Parathyroid adenoma (tissue), 2 donors: ENCODE measurements at regions not wholly inside any gene's neighbourhood (a gene's known extent, or its start where the extent isn't known, plus 50 kb on each side); places are given as distances from the start of the nearest gene placed in this dataset.

Experiments
- H2AFZ ChIP-seq: fragments of 300-600 bp; sonication (generic); one replicate; pipeline ENCODE4 v1.7.0; 2017; ENCODE audit warnings: antibody characterized with exemption, mild to moderate bottlenecking
- H3K27ac ChIP-seq: fragments of 300-600 bp; sonication (generic); one replicate; pipeline ENCODE4 v1.7.0; 2017
- H3K27me3 ChIP-seq: fragments of 300-600 bp; sonication (generic); one replicate; pipeline ENCODE4 v1.7.0; 2017; ENCODE audit warnings: low read length; ENCODE audit not compliant: control insufficient read depth, insufficient read depth
- H3K36me3 ChIP-seq: fragments of 300-600 bp; sonication (generic); one replicate; pipeline ENCODE4 v1.7.0; 2017; ENCODE audit warnings: low read length; ENCODE audit not compliant: control insufficient read depth, insufficient read depth
- H3K4me1 ChIP-seq: fragments of 300-600 bp; sonication (generic); one replicate; pipeline ENCODE4 v1.7.0; 2017; ENCODE audit warnings: control low read depth
- H3K4me2 ChIP-seq: fragments of 300-600 bp; sonication (generic); one replicate; pipeline ENCODE4 v1.7.0; 2017; ENCODE audit warnings: low read length
- H3K4me3 ChIP-seq: fragments of 300-600 bp; sonication (generic); one replicate; pipeline ENCODE4 v1.7.0; 2017; ENCODE audit warnings: low read depth, low read length
- H3K79me2 ChIP-seq: fragments of 300-600 bp; sonication (generic); one replicate; pipeline ENCODE4 v1.7.0; 2017; ENCODE audit warnings: control low read depth
- H3K9ac ChIP-seq: fragments of 300-600 bp; sonication (generic); one replicate; pipeline ENCODE4 v1.7.0; 2017; ENCODE audit warnings: mild to moderate bottlenecking
- H3K9me3 ChIP-seq: fragments of 300-600 bp; sonication (generic); one replicate; pipeline ENCODE4 v1.7.0; 2017; ENCODE audit warnings: low read length; ENCODE audit not compliant: control insufficient read depth
- TF ChIP-seq, protein P1 (sequence below): fragments of 300-600 bp; sonication (generic); IDR thresholded peaks from one replicate; pipeline ENCODE4 v1.7.0; 2017; ENCODE audit warnings: antibody characterized with exemption, mild to moderate bottlenecking
- donor health status: primary hyperparathyroidism.

GRCh38 chr5:164470312-164470711, 964.9 kb downstream of the MAT2B start:
- H3K9me3 ChIP-seq, result no peaks in the 10 kb centered on the region
- no peaks in the 10 kb centered on the region for H3K27me3 ChIP-seq
- no peak overlapping the region for H2AFZ ChIP-seq
- H3K79me2 ChIP-seq, result no peaks in the 10 kb centered on the region
- no peak overlapping the region for H3K4me2 ChIP-seq
- no peaks in the 10 kb centered on the region for H3K4me1 ChIP-seq
- H3K4me3 ChIP-seq, result no peak overlapping the region
- H3K9ac ChIP-seq, result no peak overlapping the region
- TF ChIP-seq, protein P1, sequence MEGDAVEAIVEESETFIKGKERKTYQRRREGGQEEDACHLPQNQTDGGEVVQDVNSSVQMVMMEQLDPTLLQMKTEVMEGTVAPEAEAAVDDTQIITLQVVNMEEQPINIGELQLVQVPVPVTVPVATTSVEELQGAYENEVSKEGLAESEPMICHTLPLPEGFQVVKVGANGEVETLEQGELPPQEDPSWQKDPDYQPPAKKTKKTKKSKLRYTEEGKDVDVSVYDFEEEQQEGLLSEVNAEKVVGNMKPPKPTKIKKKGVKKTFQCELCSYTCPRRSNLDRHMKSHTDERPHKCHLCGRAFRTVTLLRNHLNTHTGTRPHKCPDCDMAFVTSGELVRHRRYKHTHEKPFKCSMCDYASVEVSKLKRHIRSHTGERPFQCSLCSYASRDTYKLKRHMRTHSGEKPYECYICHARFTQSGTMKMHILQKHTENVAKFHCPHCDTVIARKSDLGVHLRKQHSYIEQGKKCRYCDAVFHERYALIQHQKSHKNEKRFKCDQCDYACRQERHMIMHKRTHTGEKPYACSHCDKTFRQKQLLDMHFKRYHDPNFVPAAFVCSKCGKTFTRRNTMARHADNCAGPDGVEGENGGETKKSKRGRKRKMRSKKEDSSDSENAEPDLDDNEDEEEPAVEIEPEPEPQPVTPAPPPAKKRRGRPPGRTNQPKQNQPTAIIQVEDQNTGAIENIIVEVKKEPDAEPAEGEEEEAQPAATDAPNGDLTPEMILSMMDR, result no peak
- no peak overlapping the region for H3K27ac ChIP-seq
- no peaks in the 10 kb centered on the region for H3K36me3 ChIP-seq

DNA sequence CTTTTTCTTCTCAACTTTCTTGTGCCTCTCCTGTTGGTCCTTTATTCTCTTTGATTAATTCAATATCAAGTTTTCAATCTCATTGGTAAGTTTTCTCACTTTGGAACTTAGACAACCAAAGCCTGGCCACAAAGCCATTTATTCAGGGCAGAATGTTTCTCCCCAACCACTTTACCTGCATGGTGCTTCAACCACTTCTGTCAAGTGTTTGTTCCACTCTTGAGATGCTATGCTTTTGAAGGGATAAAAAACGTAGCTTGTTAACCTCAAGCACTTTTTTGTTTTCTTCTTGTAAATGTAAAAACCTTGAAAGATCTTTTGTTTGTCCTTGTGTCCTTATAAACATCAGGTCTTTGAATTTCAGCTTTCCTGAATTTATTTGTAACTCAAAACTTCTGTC, 966.7 kb downstream of the MAT2B start:
- Histone ChIP-seq H3K9me3 (no peaks in the 10 kb centered on the region), H2AFZ (no peak overlapping the region), H3K79me2 (no peaks in the 10 kb centered on the region), H3K36me3 (no peaks in the 10 kb centered on the region), H3K4me2 (no peak overlapping the region), H3K4me1 (no peaks in the 10 kb centered on the region), H3K4me3 (no peak overlapping the region), H3K9ac (no peak overlapping the region), H3K27ac (no peak overlapping the region), H3K27me3 (no peaks in the 10 kb centered on the region)
- TF ChIP-seq, protein P1, result no peak

- Histone ChIP-seq H3K36me3 (no peaks in the 10 kb centered on the region), H3K27ac (no peak overlapping the region), H3K9me3 (no peaks in the 10 kb centered on the region), H2AFZ (no peak overlapping the region), H3K4me1 (no peaks in the 10 kb centered on the region), H3K79me2 (no peaks in the 10 kb centered on the region), H3K4me2 (no peak overlapping the region), H3K4me3 (no peak overlapping the region), H3K27me3 (no peaks in the 10 kb centered on the region), H3K9ac (no peak overlapping the region)
- TF ChIP-seq, protein P1, result no peak
Measured at GRCh38 chr5:164475339-164475977, 970.0 kb downstream of the MAT2B start.

DNA sequence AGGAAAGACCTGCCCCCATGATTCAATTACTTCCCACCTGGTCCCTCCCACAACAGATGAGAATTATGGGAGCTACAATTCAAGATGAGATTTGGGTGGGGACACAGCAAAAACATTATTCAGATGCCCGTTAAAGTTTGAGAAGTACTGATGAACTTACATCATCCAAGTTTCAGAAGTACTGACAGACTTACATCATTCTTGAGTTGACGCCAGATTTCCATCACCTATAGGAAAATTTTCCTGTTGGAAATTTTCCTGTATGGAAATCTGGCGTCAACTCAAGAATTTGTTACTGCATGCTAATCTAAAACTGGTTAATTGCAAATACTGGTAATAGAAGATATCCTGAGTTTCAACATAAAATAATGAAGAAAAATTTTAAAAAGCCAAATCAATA, 975.9 kb downstream of the MAT2B start:
- Histone ChIP-seq H2AFZ (no peak overlapping the region), H3K27me3 (no peaks in the 10 kb centered on the region), H3K4me1 (no peaks in the 10 kb centered on the region), H3K9me3 (no peaks in the 10 kb centered on the region), H3K36me3 (no peaks in the 10 kb centered on the region), H3K27ac (no peak overlapping the region), H3K4me2 (no peak overlapping the region), H3K9ac (no peak overlapping the region), H3K79me2 (no peaks in the 10 kb centered on the region), H3K4me3 (no peak overlapping the region)
- TF ChIP-seq, protein P1, result no peak

- TF ChIP-seq, protein P1, result no peak
Measured at GRCh38 chr5:164482351-164482750, 976.9 kb downstream of the MAT2B start.

More at GRCh38 chr5:164482351-164482750, 976.9 kb downstream of the MAT2B start:
- Histone ChIP-seq H3K27me3 (no peaks in the 10 kb centered on the region), H3K4me3 (no peak overlapping the region), H3K27ac (no peak overlapping the region), H3K4me2 (no peak overlapping the region), H3K4me1 (no peaks in the 10 kb centered on the region), H3K36me3 (no peaks in the 10 kb centered on the region), H3K9me3 (no peaks in the 10 kb centered on the region), H2AFZ (no peak overlapping the region), H3K9ac (no peak overlapping the region), H3K79me2 (no peaks in the 10 kb centered on the region)
